Tibial nerve (tissue), 4 donors: ENCODE measurements at regions not wholly inside any gene's neighbourhood (a gene's known extent, or its start where the extent isn't known, plus 50 kb on each side); places are given as distances from the start of the nearest gene placed in this dataset.

ENCODE experiments used
- DNase-seq, 2 donors: peaks; one replicate each; pipeline ENCODE4 v3.0.0-alpha.2; 2019; ENCODE audit warnings: low spot score in 2 of 2
- H3K27ac ChIP-seq, 4 donors: fragments of 200-600 bp; sonication (generic) in 3 of 4; one replicate each; pipeline ENCODE4 v1.5.1; 2017 to 2019; ENCODE audit warnings: mild to moderate bottlenecking in 1 of 4
- H3K27me3 ChIP-seq, 2 donors: fragments of 200-600 bp; sonication (generic) in 1 of 2; one replicate each; pipeline versions ENCODE4 v1.5.1 to v1.6.0; 2017 to 2019
- H3K36me3 ChIP-seq, 3 donors: fragments of 200-600 bp; sonication (generic); one replicate each; pipeline ENCODE4 v1.5.1; 2018 to 2019
- H3K4me1 ChIP-seq, 4 donors: fragments of 200-600 bp; sonication (generic) in 3 of 4; one replicate each; pipeline ENCODE4 v1.5.1; 2017 to 2019
- H3K4me3 ChIP-seq, 4 donors: fragments of 200-600 bp; sonication (generic) in 3 of 4; one replicate each; pipeline ENCODE4 v1.5.1; 2017 to 2019; ENCODE audit warnings: mild to moderate bottlenecking in 1 of 4, moderate library complexity in 1 of 4
- H3K9me3 ChIP-seq, 4 donors: fragments of 200-600 bp; sonication (generic) in 3 of 4; one replicate each; pipeline ENCODE4 v1.5.1; 2017 to 2019
- CTCF ChIP-seq, 5 experiments: fragments of 200-600 bp in 3 of 5; fragments of 450-650 bp in 2 of 5; sonication (generic) in 3 of 5; IDR thresholded peaks; one replicate each; pipeline ENCODE4 v1.5.1; 2016 to 2019; ENCODE audit warnings: antibody characterized with exemption in 5 of 5, mild to moderate bottlenecking in 3 of 5, moderate library complexity in 2 of 5
- EP300 ChIP-seq, 2 donors: sonication (generic); formaldehyde crosslinking; IDR thresholded peaks; one replicate each; pipeline ENCODE4 v1.6.1; 2017; ENCODE audit warnings: antibody characterized with exemption in 2 of 2, mild to moderate bottlenecking in 1 of 2
- POLR2A ChIP-seq, 2 donors: fragments of 450-650 bp; IDR thresholded peaks; one replicate each; pipeline ENCODE4 v1.6.1; 2017; ENCODE audit warnings: antibody characterized with exemption in 2 of 2, mild to moderate bottlenecking in 2 of 2, moderate library complexity in 2 of 2
- WGBS, 2 donors: methylation state at CpG; one replicate each; pipeline ENCODE4 v1.1.5; 2018; 5-methylcytosine and 5-hydroxymethylcytosine counted together

GRCh38 chr12:131603939-131604795 lies 106.7 kb upstream of the SFSWAP start:
- Histone ChIP-seq H3K27ac (no peak overlapping the region), H3K36me3 (no peaks in the 10 kb centered on the region), H3K4me1 (peaks cover 0 to 8% (median 3%) of the 10 kb centered on the region in 4 donors), H3K9me3 (no peaks in the 10 kb centered on the region), H3K4me3 (no peak overlapping the region), H3K27me3 (no peaks in the 10 kb centered on the region)
- 22 to 28% methylated on average over 21 of the region's 21 CpGs for WGBS, 2 donors
- no peak for TF ChIP-seq CTCF (IDR thresholded peaks at IDR 0.05)
- DNase-seq, result no peak

GRCh38 chr12:131604859-131605258 lies 106.0 kb upstream of the SFSWAP start:
- H3K27me3 ChIP-seq, result no peaks in the 10 kb centered on the region
- H3K4me3 ChIP-seq, result no peak overlapping the region
- no peaks in the 10 kb centered on the region for H3K36me3 ChIP-seq
- TF ChIP-seq EP300 (IDR thresholded peaks at IDR 0.05) (no peak), CTCF (IDR thresholded peaks at IDR 0.05) (no peak), POLR2A (IDR thresholded peaks at IDR 0.05) (no peak)
- DNase-seq, result no peak
- H3K27ac ChIP-seq, result no peak overlapping the region
- 81 to 82% methylated on average over 6 of the region's 6 CpGs for WGBS, 2 donors
- no peaks in the 10 kb centered on the region for H3K9me3 ChIP-seq
- H3K4me1 ChIP-seq, result peaks cover 0 to 15% (median 3%) of the 10 kb centered on the region in 4 donors

- H3K4me1 ChIP-seq, result peaks cover 0 to 16% (median 3%) of the 10 kb centered on the region in 4 donors
- no peak for DNase-seq
- H3K27me3 ChIP-seq, result no peaks in the 10 kb centered on the region
- 57 to 60% methylated on average over 7 of the region's 7 CpGs for WGBS, 2 donors
- no peaks in the 10 kb centered on the region for H3K9me3 ChIP-seq
- TF ChIP-seq POLR2A (IDR thresholded peaks at IDR 0.05) (no peak), CTCF (IDR thresholded peaks at IDR 0.05) (no peak), EP300 (IDR thresholded peaks at IDR 0.05) (no peak)
- no peak overlapping the region for H3K27ac ChIP-seq
- no peaks in the 10 kb centered on the region for H3K36me3 ChIP-seq
- no peak overlapping the region for H3K4me3 ChIP-seq
Observed at GRCh38 chr12:131605304-131605829, 105.5 kb upstream of the SFSWAP start.

GRCh38 chr12:131606218-131606901 lies 104.5 kb upstream of the SFSWAP start:
- H3K9me3 ChIP-seq, result no peaks in the 10 kb centered on the region
- no peak overlapping the region for H3K4me3 ChIP-seq
- WGBS, 2 donors, result 75 to 82% methylated on average over 12 of the region's 12 CpGs
- no peaks in the 10 kb centered on the region for H3K36me3 ChIP-seq
- no peaks in the 10 kb centered on the region for H3K27me3 ChIP-seq
- peaks cover 0 to 16% (median 3%) of the 10 kb centered on the region in 4 donors for H3K4me1 ChIP-seq
- no peak for DNase-seq
- TF ChIP-seq EP300 (IDR thresholded peaks at IDR 0.05), result no peak
- TF ChIP-seq CTCF (IDR thresholded peaks at IDR 0.05), result no peak
- TF ChIP-seq POLR2A (IDR thresholded peaks at IDR 0.05), result no peak
- H3K27ac ChIP-seq, result no peak overlapping the region
